Astrocyte of the spinal cord (primary cell): ENCODE measurements at regions not wholly inside any gene's neighbourhood (a gene's known extent, or its start where the extent isn't known, plus 50 kb on each side); places are given as distances from the start of the nearest gene placed in this dataset.
A peak's percentile ranks its signal among the peaks of the same experiment; 100 is the strongest.

Experiments
- DNase-seq: peaks from one replicate; pipeline ENCODE4 v3.0.0; 2011; ENCODE audit warnings: low read depth, low spot score
- H3K4me3 ChIP-seq: 2 replicates; pipeline ENCODE4 v1.5.1; 2011; ENCODE audit warnings: low read depth, mild to moderate bottlenecking, low read length, moderate library complexity
- in situ Hi-C: cut with HindIII; loops from 2 replicates; pipeline ENCODE4 v1.10.0; 2017; ENCODE audit warnings: low sequenced_read_pairs
- TF ChIP-seq, protein P1 (sequence below): IDR thresholded peaks from 2 replicates; pipeline ENCODE4 v1.5.1; 2012; ENCODE audit warnings: low read depth, mild to moderate bottlenecking, low read length, inconsistent platforms

DNA sequence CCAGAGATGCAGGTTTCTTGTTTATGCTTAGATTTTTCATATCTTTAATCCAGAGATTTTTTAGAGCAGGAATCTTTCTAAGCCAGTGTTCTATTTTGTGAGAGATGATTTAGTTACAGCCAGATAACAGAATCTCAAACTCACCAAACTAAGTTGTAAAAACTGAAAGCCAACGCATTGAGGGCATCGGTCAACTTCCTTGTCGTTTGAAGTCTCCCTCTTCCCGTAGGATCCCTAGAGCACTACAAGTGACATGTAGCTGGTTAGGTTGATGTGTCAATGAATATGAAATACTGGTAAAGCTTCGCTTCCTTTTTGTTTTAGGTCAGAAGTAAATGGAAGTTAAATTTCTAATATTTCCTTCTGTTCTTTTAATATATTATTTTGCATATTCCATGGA is 139.6 kb downstream of the YIPF5 start:
- TF ChIP-seq, protein P1, sequence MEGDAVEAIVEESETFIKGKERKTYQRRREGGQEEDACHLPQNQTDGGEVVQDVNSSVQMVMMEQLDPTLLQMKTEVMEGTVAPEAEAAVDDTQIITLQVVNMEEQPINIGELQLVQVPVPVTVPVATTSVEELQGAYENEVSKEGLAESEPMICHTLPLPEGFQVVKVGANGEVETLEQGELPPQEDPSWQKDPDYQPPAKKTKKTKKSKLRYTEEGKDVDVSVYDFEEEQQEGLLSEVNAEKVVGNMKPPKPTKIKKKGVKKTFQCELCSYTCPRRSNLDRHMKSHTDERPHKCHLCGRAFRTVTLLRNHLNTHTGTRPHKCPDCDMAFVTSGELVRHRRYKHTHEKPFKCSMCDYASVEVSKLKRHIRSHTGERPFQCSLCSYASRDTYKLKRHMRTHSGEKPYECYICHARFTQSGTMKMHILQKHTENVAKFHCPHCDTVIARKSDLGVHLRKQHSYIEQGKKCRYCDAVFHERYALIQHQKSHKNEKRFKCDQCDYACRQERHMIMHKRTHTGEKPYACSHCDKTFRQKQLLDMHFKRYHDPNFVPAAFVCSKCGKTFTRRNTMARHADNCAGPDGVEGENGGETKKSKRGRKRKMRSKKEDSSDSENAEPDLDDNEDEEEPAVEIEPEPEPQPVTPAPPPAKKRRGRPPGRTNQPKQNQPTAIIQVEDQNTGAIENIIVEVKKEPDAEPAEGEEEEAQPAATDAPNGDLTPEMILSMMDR = no peak
- in situ Hi-C loops = no loop called here
- no peak overlapping the region for H3K4me3 ChIP-seq
- DNase-seq = no peak

DNA sequence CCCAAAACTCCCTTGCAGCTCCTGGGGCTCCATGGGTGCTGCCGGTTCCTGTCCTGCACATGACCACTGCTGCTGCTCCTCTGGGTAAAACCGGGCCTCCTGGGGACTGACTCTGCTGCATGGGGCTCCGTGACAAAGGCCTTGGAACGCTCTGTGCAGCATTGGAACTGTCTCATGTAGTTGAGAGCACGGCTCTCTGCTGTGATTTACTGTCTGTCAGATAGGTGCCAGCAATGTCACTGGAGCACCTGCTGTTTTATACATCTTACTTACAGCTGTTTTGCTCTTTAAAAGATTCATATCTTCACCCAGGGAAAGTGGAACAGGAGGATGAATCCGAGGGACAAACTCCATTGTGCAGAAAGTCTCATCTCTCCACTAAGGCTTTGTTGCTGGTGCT is 138.1 kb downstream of the YIPF5 start:
- TF ChIP-seq, protein P1 = no peak
- no peak overlapping the region for H3K4me3 ChIP-seq
- in situ Hi-C loops = no loop called here
- DNase-seq = no peak

DNA sequence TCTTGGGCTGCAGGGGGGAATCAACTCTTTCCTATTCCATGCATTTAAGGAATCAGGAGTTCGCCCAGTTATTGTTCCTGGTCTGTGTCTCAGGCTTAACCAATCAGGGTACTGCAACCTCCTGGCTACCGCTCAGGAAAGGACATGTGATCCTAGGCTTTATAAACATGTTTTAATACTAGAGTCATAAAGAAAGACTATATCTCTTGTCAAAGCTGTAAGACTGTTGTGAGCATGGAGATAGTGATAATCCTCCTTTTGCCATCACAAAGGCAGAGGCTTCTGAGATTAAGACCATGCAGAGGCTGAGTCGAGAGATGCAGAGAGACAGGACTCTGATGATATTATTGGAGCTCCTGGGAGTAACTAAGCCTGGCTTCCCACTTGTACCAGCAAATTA is 137.0 kb downstream of the YIPF5 start:
- TF ChIP-seq, protein P1 = no peak
- no peak for DNase-seq
- no peak overlapping the region for H3K4me3 ChIP-seq
- in situ Hi-C loops = no loop called here

DNA sequence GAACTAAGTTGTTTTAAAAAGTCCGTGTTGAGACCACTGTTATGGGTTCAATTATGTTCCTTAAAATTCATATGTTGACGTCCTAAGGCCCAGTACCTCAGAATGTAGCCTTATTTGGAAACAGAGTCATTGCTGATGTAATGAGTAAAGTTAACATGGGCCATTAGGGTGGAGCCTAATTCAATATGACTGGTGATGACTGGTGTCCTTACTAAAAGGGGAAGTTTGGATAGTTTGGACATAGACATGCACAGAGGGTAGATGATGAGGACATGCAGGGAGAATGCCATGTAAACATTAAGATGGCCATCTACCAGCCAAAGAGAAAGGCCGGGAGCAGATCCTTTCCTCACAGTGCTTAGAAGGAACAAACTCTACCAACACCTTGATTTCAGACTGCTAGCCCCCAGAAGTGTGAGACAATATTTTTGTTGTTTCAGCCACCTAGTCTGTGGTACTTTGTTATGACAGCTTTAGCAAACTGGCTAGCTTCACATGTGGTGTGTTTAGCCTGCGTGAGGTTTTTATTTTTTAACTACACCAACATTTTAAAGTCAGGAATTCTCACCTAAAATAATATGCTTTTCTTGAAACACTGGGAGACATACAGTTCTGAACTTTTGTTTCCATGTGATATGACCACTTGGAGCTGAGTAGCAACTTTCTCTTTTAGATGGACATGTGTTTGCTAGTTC is 135.3 kb downstream of the YIPF5 start:
- TF ChIP-seq, protein P1 = no peak
- peak; percentile 14 for DNase-seq
- no peak overlapping the region for H3K4me3 ChIP-seq
- in situ Hi-C loops = no loop called here

DNA sequence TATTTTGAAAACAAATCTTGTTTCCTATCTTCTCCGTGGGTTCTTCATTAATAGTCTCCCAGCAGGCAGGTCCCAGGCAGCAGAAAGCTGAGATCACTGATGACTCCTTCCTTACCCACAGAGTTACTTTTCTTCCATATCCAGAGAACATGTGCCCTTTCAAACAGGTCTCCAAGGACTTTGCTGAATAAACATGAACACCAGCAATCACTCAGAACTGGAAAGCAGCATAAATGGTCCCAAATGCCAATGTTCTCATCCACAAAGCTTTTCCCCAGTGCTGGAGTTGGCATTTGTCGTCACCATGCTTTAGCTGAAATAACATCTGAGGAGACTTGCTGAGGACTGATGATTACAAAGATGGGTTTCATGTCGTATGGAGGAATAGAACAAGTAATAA is 134.0 kb downstream of the YIPF5 start:
- in situ Hi-C loops = no loop called here
- TF ChIP-seq, protein P1 = no peak
- no peak overlapping the region for H3K4me3 ChIP-seq
- no peak for DNase-seq

DNA sequence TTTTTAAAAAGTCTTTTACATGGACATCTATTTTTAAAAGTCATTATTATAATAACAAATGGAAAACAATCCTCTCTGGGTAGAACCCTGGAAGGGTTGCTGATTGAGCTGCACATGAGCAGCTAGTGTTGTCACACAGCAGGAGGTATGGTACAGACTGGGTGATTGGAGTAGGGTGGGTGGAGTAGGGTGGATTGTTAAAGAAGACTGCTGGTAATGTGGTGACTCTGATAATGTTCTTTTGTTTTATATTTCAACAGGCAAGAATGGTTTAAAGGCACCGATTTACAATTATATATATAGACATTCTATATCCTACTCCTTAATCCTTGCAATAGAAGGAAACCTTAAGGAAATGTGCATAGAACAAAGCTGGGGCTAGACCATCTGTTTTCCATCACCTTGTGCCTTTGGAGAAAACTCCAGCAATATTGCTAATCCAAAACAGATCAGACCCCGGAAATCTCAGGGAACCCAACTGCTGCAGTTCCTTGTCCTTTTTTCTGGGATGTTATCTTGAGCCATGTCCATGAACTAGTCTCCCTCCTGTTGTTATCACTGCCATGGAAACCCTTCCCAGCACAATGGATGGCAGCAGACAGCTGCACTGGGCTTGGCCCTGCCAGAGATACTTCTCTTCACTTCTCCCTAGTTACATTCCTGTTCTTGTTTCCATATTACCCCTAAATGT is 129.7 kb downstream of the YIPF5 start:
- DNase-seq = no peak
- TF ChIP-seq, protein P1 = no peak
- in situ Hi-C loops = no loop called here
- H3K4me3 ChIP-seq = no peak overlapping the region
